Neural crest cell (in vitro differentiated cells): ENCODE measurements at regions not wholly inside any gene's neighbourhood (a gene's known extent, or its start where the extent isn't known, plus 50 kb on each side); places are given as distances from the start of the nearest gene placed in this dataset.

ENCODE experiments used
- DNase-seq: peaks from one replicate; pipeline ENCODE4 v3.0.0; 2021; ENCODE audit warnings: low read depth, mixed read lengths, low spot score
- H3K27ac Mint-ChIP-seq: one replicate; pipeline ENCODE4 v1.8.0; 2021; ENCODE audit warnings: mild to moderate bottlenecking, mixed read lengths; ENCODE audit not compliant: unreplicated experiment
- H3K27me3 Mint-ChIP-seq: 2 replicates; pipeline ENCODE4 v1.8.0; 2021; ENCODE audit warnings: low read depth, mild to moderate bottlenecking, mixed read lengths
- H3K36me3 Mint-ChIP-seq: 2 replicates; pipeline ENCODE4 v1.8.0; 2021; ENCODE audit warnings: low read depth, mild to moderate bottlenecking, mixed read lengths
- H3K4me1 Mint-ChIP-seq: 2 replicates; pipeline ENCODE4 v1.8.0; 2021; ENCODE audit warnings: mixed read lengths
- H3K4me3 Mint-ChIP-seq: one replicate; pipeline ENCODE4 v1.8.0; 2021; ENCODE audit warnings: mild to moderate bottlenecking, mixed read lengths
- H3K9me3 Mint-ChIP-seq: 2 replicates; pipeline ENCODE4 v1.8.0; 2021; ENCODE audit warnings: mixed read lengths
- TF ChIP-seq, protein P1 (sequence below): fragments of 200-600 bp; sonication (generic); conservative IDR thresholded peaks from 2 replicates; pipeline ENCODE4 v1.5.0; 2021; ENCODE audit warnings: antibody characterized with exemption, mild to moderate bottlenecking

DNA sequence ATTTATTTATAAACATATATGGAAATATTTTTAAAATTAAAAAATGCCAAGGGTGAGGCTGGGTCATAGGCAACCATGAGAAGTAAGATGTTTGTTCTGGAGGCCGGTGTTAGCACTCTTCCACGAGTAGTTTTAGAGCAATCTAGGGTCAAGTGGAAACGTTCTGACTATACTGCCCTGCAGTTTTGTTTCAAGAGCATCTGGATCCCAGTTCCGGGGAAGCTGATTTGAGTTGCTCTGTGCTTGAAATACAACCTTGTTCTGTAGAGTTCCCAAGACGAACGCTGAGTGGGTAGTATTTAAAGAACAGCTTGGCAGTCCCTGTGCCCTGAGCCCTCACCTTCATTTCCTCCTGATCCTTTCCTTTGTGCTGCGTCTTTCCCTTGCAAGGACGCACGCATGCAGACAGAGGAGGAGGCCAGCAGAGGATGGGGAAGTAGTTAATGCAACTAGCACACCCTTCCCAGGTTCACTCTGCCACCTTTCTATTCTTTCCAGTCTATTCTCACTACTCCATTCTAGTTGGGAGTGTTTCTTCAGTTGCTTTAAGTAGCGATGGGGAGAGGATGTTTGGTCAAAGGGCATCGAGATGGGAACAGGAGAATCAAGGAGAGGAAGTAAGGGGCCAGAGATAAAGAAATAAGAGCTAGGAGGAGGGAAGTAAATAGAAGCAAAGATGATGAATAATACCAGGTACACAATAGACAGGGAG, 68.3 kb upstream of the ZSWIM6 start:
- TF ChIP-seq, protein P1, sequence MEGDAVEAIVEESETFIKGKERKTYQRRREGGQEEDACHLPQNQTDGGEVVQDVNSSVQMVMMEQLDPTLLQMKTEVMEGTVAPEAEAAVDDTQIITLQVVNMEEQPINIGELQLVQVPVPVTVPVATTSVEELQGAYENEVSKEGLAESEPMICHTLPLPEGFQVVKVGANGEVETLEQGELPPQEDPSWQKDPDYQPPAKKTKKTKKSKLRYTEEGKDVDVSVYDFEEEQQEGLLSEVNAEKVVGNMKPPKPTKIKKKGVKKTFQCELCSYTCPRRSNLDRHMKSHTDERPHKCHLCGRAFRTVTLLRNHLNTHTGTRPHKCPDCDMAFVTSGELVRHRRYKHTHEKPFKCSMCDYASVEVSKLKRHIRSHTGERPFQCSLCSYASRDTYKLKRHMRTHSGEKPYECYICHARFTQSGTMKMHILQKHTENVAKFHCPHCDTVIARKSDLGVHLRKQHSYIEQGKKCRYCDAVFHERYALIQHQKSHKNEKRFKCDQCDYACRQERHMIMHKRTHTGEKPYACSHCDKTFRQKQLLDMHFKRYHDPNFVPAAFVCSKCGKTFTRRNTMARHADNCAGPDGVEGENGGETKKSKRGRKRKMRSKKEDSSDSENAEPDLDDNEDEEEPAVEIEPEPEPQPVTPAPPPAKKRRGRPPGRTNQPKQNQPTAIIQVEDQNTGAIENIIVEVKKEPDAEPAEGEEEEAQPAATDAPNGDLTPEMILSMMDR: no peak
- no peaks in the 10 kb centered on the region for H3K36me3 Mint-ChIP-seq
- no peak for DNase-seq
- H3K4me1 Mint-ChIP-seq: peaks cover 57% of the 10 kb centered on the region
- H3K27me3 Mint-ChIP-seq: no peaks in the 10 kb centered on the region
- peak overlapping the region; percentile 65 for H3K27ac Mint-ChIP-seq
- H3K4me3 Mint-ChIP-seq: no peak overlapping the region
- no peaks in the 10 kb centered on the region for H3K9me3 Mint-ChIP-seq

DNA sequence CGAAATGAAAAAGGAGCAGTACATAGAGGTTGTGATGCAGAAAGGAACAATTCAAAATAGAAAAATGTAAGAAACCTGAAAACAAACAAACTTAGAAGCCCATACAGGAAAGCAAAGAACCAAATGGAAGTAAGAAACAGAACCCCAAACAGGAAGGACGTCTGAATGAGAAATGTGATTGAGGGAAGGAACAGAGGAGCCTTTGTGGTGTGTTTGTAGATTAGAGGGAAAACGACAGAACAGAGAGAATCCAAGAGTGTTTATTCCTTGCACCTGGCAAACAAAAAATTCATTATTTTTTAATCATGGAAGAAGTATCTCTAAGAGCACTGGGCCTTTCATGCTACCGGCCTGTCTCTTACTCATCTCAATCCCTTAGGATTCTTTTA, 67.8 kb upstream of the ZSWIM6 start:
- Mint-ChIP-seq H3K4me3 (no peak overlapping the region), H3K27ac (peak overlapping the region; percentile 65), H3K36me3 (no peaks in the 10 kb centered on the region), H3K9me3 (no peaks in the 10 kb centered on the region), H3K4me1 (peaks cover 63% of the 10 kb centered on the region), H3K27me3 (no peaks in the 10 kb centered on the region)
- TF ChIP-seq, protein P1: no peak
- no peak for DNase-seq

DNA sequence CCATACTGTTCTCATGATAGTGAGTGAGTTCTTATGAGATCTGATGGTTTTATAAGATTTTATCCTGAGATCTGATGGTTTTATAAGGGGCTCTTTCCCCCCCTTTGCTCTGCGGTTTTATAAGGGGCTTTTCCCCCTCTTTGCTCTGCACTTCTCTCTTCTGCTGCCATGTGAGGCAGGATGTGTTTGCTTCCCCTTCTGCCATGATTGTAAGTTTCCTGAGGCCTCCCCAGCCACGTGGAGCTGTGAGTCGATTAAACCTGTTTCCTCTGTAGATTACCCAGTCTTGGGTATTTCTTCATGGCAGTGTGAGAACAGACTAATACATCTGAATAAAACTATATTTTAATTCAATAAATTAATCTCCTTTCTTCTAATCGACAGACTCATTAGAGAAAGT, 64.9 kb upstream of the ZSWIM6 start:
- H3K27me3 Mint-ChIP-seq: no peaks in the 10 kb centered on the region
- no peak overlapping the region for H3K27ac Mint-ChIP-seq
- no peaks in the 10 kb centered on the region for H3K36me3 Mint-ChIP-seq
- peaks cover 55% of the 10 kb centered on the region for H3K4me1 Mint-ChIP-seq
- no peak overlapping the region for H3K4me3 Mint-ChIP-seq
- no peak for DNase-seq
- no peaks in the 10 kb centered on the region for H3K9me3 Mint-ChIP-seq
- TF ChIP-seq, protein P1: no peak

DNA sequence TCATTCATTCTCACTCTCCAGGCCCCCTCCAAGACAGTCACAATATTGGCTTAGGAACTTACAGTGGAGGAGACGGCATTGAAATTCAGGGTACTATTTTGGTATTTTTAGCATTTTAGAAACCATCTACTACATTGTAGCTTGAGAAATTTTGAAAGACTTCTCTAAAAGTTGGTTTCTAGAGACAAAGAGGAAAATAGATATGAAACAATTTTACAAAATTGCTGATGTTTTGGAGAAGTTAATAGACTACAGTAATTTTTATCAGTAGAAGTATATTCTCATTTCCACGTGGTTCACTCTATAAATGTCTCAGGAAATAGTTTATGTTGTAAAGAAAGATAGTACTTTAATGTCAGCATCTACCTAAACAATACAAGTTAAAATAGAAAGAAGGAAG, 63.2 kb upstream of the ZSWIM6 start:
- Mint-ChIP-seq H3K9me3 (no peaks in the 10 kb centered on the region), H3K27me3 (no peaks in the 10 kb centered on the region), H3K36me3 (no peaks in the 10 kb centered on the region), H3K4me3 (no peak overlapping the region), H3K4me1 (peaks cover 37% of the 10 kb centered on the region), H3K27ac (no peak overlapping the region)
- no peak for DNase-seq
- TF ChIP-seq, protein P1: no peak

DNA sequence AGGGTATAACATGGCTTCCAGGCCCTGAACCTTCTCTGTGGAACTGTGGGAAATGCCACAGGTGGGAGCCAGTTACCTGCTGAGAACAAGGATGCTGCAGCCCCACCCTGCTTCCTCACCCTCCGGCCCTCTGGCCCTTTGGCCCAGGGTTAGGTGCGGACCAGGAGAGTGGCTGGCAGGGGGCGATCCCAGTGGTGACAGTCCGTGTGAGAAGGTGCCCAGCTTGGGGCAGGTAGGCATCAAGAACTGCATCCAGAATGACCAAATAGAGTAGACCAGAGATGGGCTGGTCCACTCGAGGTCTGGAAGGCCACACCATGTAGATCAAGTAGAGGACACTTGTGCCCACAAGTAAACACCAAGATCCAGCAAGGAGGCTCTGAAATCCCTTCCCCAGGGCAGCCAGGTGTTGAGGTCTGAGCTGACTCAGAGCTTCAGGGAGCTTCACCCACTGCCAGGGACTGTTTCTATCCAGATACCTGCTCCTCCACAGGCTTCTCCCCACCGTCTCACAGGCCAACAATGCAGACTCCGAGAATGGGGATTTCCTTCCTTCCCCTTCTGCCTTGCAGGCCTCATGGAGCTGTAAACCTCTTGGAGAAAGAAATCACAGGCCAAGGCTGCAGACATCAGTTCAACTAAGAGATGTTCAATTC, 61.4 kb upstream of the ZSWIM6 start:
- Mint-ChIP-seq H3K36me3 (no peaks in the 10 kb centered on the region), H3K9me3 (no peaks in the 10 kb centered on the region), H3K27ac (no peak overlapping the region), H3K27me3 (no peaks in the 10 kb centered on the region), H3K4me3 (no peak overlapping the region), H3K4me1 (peaks cover 27% of the 10 kb centered on the region)
- DNase-seq: no peak
- TF ChIP-seq, protein P1: no peak
